ENCODE measurements at regions not wholly inside any gene's neighbourhood (a gene's known extent, or its start where the extent isn't known, plus 50 kb on each side); places are given as distances from the start of the nearest gene placed in this dataset.

- ChIA-PET POLR2A (no interaction called here), CTCF (no interaction called here)
- Histone ChIP-seq H3K4me3 (ENCODE audit: low read length) (no peak overlapping the region), H3K27ac (ENCODE audit: low read depth in 1 of 2, low read length in 2 of 2) (no peak overlapping the region), H3K27me3 (ENCODE audit: control insufficient read depth in 1 of 2, insufficient read depth in 2 of 2, low read length in 2 of 2) (peaks cover 0 to 6% of the 10 kb centered on the region in 2 experiments), H3K36me3 (ENCODE audit: insufficient read depth, low read length) (no peaks in the 10 kb centered on the region), H3K9me3 (ENCODE audit: control insufficient read depth in 1 of 2, insufficient read depth in 1 of 2, low read length in 2 of 2) (no peaks in the 10 kb centered on the region), H3K4me1 (ENCODE audit: insufficient read depth, low read length) (peaks cover 4% of the 10 kb centered on the region)
- Mint-ChIP-seq H3K9me3 (no peaks in the 10 kb centered on the region), H3K4me3 (no peak overlapping the region), H3K4me1 (ENCODE audit: low read depth) (no peaks in the 10 kb centered on the region), H3K27me3 (peaks cover 15% of the 10 kb centered on the region), H3K27ac (no peak overlapping the region), H3K36me3 (ENCODE audit: low read depth) (no peaks in the 10 kb centered on the region)
- intact Hi-C loops (cut with DNase I, micrococcal nuclease): no loop called here
- ATAC-seq (ENCODE audit: poor library complexity): peak; percentile 58
- TF ChIP-seq CTCF (IDR thresholded peaks at IDR 0.05): peak; percentile 44
- peak in 8 of 14 experiments; percentile 2 to 43 (median 21) for DNase-seq
These were observed 108.7 kb downstream of the TEX29 start for GRCh38 chr13:111429064-111429558.

DNA sequence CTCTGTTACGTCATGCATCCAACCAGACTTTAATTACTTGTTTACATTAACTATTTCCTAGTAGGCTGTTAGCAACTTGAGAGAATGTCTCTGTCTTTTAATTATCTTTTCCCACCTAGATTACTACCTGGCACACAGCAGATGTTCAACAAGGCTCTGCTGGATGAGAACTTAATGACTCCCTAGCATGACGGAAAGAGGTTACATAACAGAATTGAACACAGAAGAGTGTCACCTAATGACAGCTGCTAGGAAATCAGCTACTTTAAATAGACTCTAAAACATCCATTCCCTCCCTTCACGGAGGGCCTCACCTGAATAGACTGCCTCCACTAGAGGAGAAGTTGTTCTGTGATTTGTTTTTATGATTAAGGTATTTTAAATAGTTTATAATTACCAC is 110.8 kb downstream of the TEX29 start:
- Histone ChIP-seq H3K4me1 (ENCODE audit: insufficient read depth, low read length) (peaks cover 4% of the 10 kb centered on the region), H3K4me3 (ENCODE audit: low read length) (no peak overlapping the region), H3K27me3 (ENCODE audit: control insufficient read depth in 1 of 2, insufficient read depth in 2 of 2, low read length in 2 of 2) (peaks cover 0 to 9% of the 10 kb centered on the region in 2 experiments), H3K27ac (ENCODE audit: low read depth in 1 of 2, low read length in 2 of 2) (no peak overlapping the region), H3K36me3 (ENCODE audit: insufficient read depth, low read length) (no peaks in the 10 kb centered on the region), H3K9me3 (ENCODE audit: control insufficient read depth in 1 of 2, insufficient read depth in 1 of 2, low read length in 2 of 2) (no peaks in the 10 kb centered on the region)
- H3K36me3 Mint-ChIP-seq (ENCODE audit: low read depth): no peaks in the 10 kb centered on the region
- H3K9me3 Mint-ChIP-seq: no peaks in the 10 kb centered on the region
- no peak for TF ChIP-seq CTCF (IDR thresholded peaks at IDR 0.05)
- no peak overlapping the region for H3K4me3 Mint-ChIP-seq
- H3K27me3 Mint-ChIP-seq: peaks cover 23% of the 10 kb centered on the region
- no peak overlapping the region for H3K27ac Mint-ChIP-seq
- CTCF ChIA-PET: no interaction called here
- POLR2A ChIA-PET: no interaction called here
- DNase-seq: no peak
- intact Hi-C loops (cut with DNase I, micrococcal nuclease): no loop called here
- no peak for ATAC-seq (ENCODE audit: poor library complexity)
- no peaks in the 10 kb centered on the region for H3K4me1 Mint-ChIP-seq (ENCODE audit: low read depth)

GRCh38 chr13:111434578-111435159 is 114.2 kb downstream of the TEX29 start:
- intact Hi-C loops (cut with DNase I, micrococcal nuclease): no loop called here
- Mint-ChIP-seq H3K4me1 (ENCODE audit: low read depth) (no peaks in the 10 kb centered on the region), H3K27ac (no peak overlapping the region), H3K9me3 (no peaks in the 10 kb centered on the region), H3K36me3 (ENCODE audit: low read depth) (no peaks in the 10 kb centered on the region), H3K4me3 (no peak overlapping the region), H3K27me3 (peaks cover 14% of the 10 kb centered on the region)
- POLR2A ChIA-PET: no interaction called here
- no peak for ATAC-seq (ENCODE audit: poor library complexity)
- H3K27ac ChIP-seq (ENCODE audit: low read depth in 1 of 2, low read length in 2 of 2): no peak overlapping the region
- no peak for DNase-seq
- H3K9me3 ChIP-seq (ENCODE audit: control insufficient read depth in 1 of 2, insufficient read depth in 1 of 2, low read length in 2 of 2): no peaks in the 10 kb centered on the region
- no peaks in the 10 kb centered on the region for H3K36me3 ChIP-seq (ENCODE audit: insufficient read depth, low read length)
- H3K27me3 ChIP-seq (ENCODE audit: control insufficient read depth in 1 of 2, insufficient read depth in 2 of 2, low read length in 2 of 2): peaks cover 0 to 5% of the 10 kb centered on the region in 2 experiments
- no peak overlapping the region for H3K4me3 ChIP-seq (ENCODE audit: low read length)
- no peak for TF ChIP-seq CTCF (IDR thresholded peaks at IDR 0.05)
- CTCF ChIA-PET: no interaction called here
- H3K4me1 ChIP-seq (ENCODE audit: insufficient read depth, low read length): no peaks in the 10 kb centered on the region

All from CD4-positive, alpha-beta T cell (primary cell).